Epithelial cell of esophagus (primary cell): ENCODE measurements at regions not wholly inside any gene's neighbourhood (a gene's known extent, or its start where the extent isn't known, plus 50 kb on each side); places are given as distances from the start of the nearest gene placed in this dataset.

Experiments
- DNase-seq: peaks from one replicate; pipeline ENCODE4 v3.0.0; 2010; ENCODE audit warnings: low read depth
- H3K4me3 ChIP-seq: 2 replicates; pipeline ENCODE4 v1.5.1; 2011; ENCODE audit warnings: mild to moderate bottlenecking, low read length, control low read depth
- CTCF ChIP-seq: IDR thresholded peaks from 2 replicates; pipeline ENCODE4 v1.5.1; 2011; ENCODE audit warnings: low read depth, mild to moderate bottlenecking, low read length, control low read depth, inconsistent platforms; ENCODE audit not compliant: insufficient read depth; ENCODE audit errors: missing control alignments

- no peak for TF ChIP-seq CTCF
- DNase-seq: no peak
Observed at GRCh38 chr1:60173006-60173405, 99.4 kb upstream of the C1orf87 start.

GRCh38 chr1:60171801-60172200 is 98.2 kb upstream of the C1orf87 start:
- no peak overlapping the region for H3K4me3 ChIP-seq
- DNase-seq: no peak
- TF ChIP-seq CTCF: no peak

More at GRCh38 chr1:60173006-60173405, 99.4 kb upstream of the C1orf87 start:
- H3K4me3 ChIP-seq: no peak overlapping the region

GRCh38 chr1:60170709-60171108 is 97.1 kb upstream of the C1orf87 start:
- TF ChIP-seq CTCF: peak; percentile 15
- DNase-seq: no peak
- no peak overlapping the region for H3K4me3 ChIP-seq

GRCh38 chr1:60169206-60169605 is 95.6 kb upstream of the C1orf87 start:
- no peak for TF ChIP-seq CTCF

GRCh38 chr1:60162936-60163335 is 89.4 kb upstream of the C1orf87 start:
- no peak for TF ChIP-seq CTCF
- DNase-seq: no peak
- no peak overlapping the region for H3K4me3 ChIP-seq

More at GRCh38 chr1:60169206-60169605, 95.6 kb upstream of the C1orf87 start:
- DNase-seq: no peak
- no peak overlapping the region for H3K4me3 ChIP-seq

GRCh38 chr1:60160141-60160540 is 86.6 kb upstream of the C1orf87 start:
- TF ChIP-seq CTCF: no peak

GRCh38 chr1:60156371-60156770 is 82.8 kb upstream of the C1orf87 start:
- no peak for TF ChIP-seq CTCF
- H3K4me3 ChIP-seq: no peak overlapping the region
- DNase-seq: no peak

More at GRCh38 chr1:60160141-60160540, 86.6 kb upstream of the C1orf87 start:
- DNase-seq: no peak
- H3K4me3 ChIP-seq: no peak overlapping the region
